HepG2 (cell line): ENCODE measurements at regions not wholly inside any gene's neighbourhood (a gene's known extent, or its start where the extent isn't known, plus 50 kb on each side); places are given as distances from the start of the nearest gene placed in this dataset.
"Not testable (repeated sequence)": the region's sequence is repeated elsewhere in the genome, so short reads cannot be mapped to it uniquely, and the experiment has no call there.

Experiments
- ATAC-seq: fragments of 200-7000 bp; cut with Tn5 transposase; 3 replicates; pipeline ENCODE4 v1.9.1; 2020; ENCODE audit warnings: mild to moderate bottlenecking, moderate library complexity
- BruUV-seq: library from RNA; stranded (reverse); fragments of 400-500 nt; replicated peaks from 2 replicates; lab custom pipeline; 2021; lab: Mats Ljungman, UMichigan
- CTCF ChIA-PET: fragments of 300-600 bp; formaldehyde crosslinking; extraction: SDS; loops from one replicate; lab custom pipeline; 2021; ENCODE audit warnings: low total read pairs, inconsistent platforms, low intra/inter-chr PET ratio; lab: Yijun Ruan, JAX
- POLR2A ChIA-PET: fragments of 350-600 bp; sonication (Branson Sonifier 250); formaldehyde crosslinking; loops from one replicate; lab custom pipeline; 2020; ENCODE audit warnings: antibody characterized with exemption, inconsistent platforms; lab: Yijun Ruan, JAX
- DNase-seq: peaks from one replicate; pipeline ENCODE4 v3.0.0-alpha.2; 2015; ENCODE audit warnings: low spot score
- FAIRE-seq: peaks from 3 replicates; lab custom pipeline; 2011; peaks lifted over from hg19 to GRCh38; lab: Jason Lieb, UNC
- H2AFZ ChIP-seq: one replicate; pipeline ENCODE4 v1.6.1; 2011; ENCODE audit warnings: low read length, inconsistent platforms
- H3K27ac ChIP-seq: fragments of 300-600 bp; 3 replicates; pipeline ENCODE4 v1.8.0; 2011; ENCODE audit warnings: mixed run types, mild to moderate bottlenecking, mixed read lengths, low read length, inconsistent platforms; ENCODE audit not compliant: insufficient read depth; ENCODE audit errors: extremely low read length
- H3K27me3 ChIP-seq, 2 experiments: fragments of 200-600 bp in 1 of 2; 2 replicates in 1 of 2; 3 replicates in 1 of 2; pipeline versions ENCODE4 v1.6.0 to v1.8.0; 2011; ENCODE audit warnings: low read length in 2 of 2, mild to moderate bottlenecking in 2 of 2, moderate library complexity in 2 of 2, inconsistent platforms in 1 of 2; ENCODE audit not compliant: insufficient read depth in 2 of 2, control insufficient read depth in 1 of 2
- H3K36me3 ChIP-seq, 2 experiments: fragments of 200-600 bp in 1 of 2; replicated peaks in 1 of 2; 2 replicates in 1 of 2; 3 replicates in 1 of 2; pipeline versions ENCODE4 v1.5.1 to v1.8.0; 2011; ENCODE audit warnings: low read length in 2 of 2, inconsistent platforms in 1 of 2; ENCODE audit not compliant: insufficient read depth in 2 of 2, control insufficient read depth in 1 of 2
- H3K4me1 ChIP-seq: 2 replicates; pipeline ENCODE4 v1.5.1; 2012; ENCODE audit warnings: low read length, inconsistent platforms; ENCODE audit not compliant: insufficient read depth
- H3K4me2 ChIP-seq: 2 replicates; pipeline ENCODE4 v1.6.0; 2011; ENCODE audit warnings: low read depth, low read length, inconsistent platforms
- H3K4me3 ChIP-seq, 3 experiments: fragments of 200-600 bp in 1 of 3; sonication (generic), shearing (Covaris generic) in 1 of 3; replicated peaks in 1 of 3; 2 replicates each; pipeline ENCODE4 v1.5.1; 2011 to 2016; ENCODE audit warnings: low read length in 3 of 3, inconsistent platforms in 2 of 3, low read depth in 2 of 3, mild to moderate bottlenecking in 2 of 3, control low read depth in 1 of 3, mixed read lengths in 1 of 3; ENCODE audit not compliant: insufficient read depth in 1 of 3
- H3K79me2 ChIP-seq: one replicate; pipeline ENCODE4 v1.6.1; 2011; ENCODE audit warnings: low read length, inconsistent platforms; ENCODE audit not compliant: insufficient read depth
- H3K9ac ChIP-seq: 2 replicates; pipeline ENCODE4 v1.6.0; 2011; ENCODE audit warnings: mild to moderate bottlenecking, low read depth, low read length, inconsistent platforms; ENCODE audit not compliant: insufficient read depth
- H3K9me3 ChIP-seq: 2 replicates; pipeline ENCODE4 v1.5.1; 2012; ENCODE audit warnings: mild to moderate bottlenecking, low read length
- H4K20me1 ChIP-seq: 2 replicates; pipeline ENCODE4 v1.6.0; 2011; ENCODE audit warnings: inconsistent platforms, mild to moderate bottlenecking, low read length, moderate library complexity; ENCODE audit not compliant: insufficient read depth
- ARID2 ChIP-seq: sonication (generic); formaldehyde crosslinking; IDR thresholded peaks from 2 replicates; pipeline ENCODE4 v1.8.1; 2022; ENCODE audit warnings: mild to moderate bottlenecking, missing genetic modification reagents, borderline replicate concordance
- CERS6 ChIP-seq: sonication (generic); formaldehyde crosslinking; IDR thresholded peaks from 2 replicates; pipeline ENCODE4 v1.5.0; 2020; ENCODE audit warnings: missing genetic modification reagents
- EHMT2 ChIP-seq: fragments of 200-600 bp; sonication (generic); IDR thresholded peaks from 2 replicates; pipeline ENCODE4 v1.7.0; 2017; ENCODE audit warnings: antibody characterized with exemption, low read depth, low read length, borderline replicate concordance
- XRCC5 ChIP-seq: fragments of 200-400 bp; formaldehyde crosslinking; optimal IDR thresholded peaks from 2 replicates; pipeline ENCODE3; 2017; ENCODE audit warnings: mild to moderate bottlenecking, low read length
- ZNF7 ChIP-seq: IDR thresholded peaks from 2 replicates; pipeline ENCODE4 v1.6.1; 2016; ENCODE audit warnings: missing biosample characterization, missing genetic modification reagents
- ZNF704 ChIP-seq: sonication (generic); formaldehyde crosslinking; IDR thresholded peaks from 2 replicates; pipeline ENCODE4 v1.8.1; 2023; ENCODE audit warnings: mild to moderate bottlenecking, inconsistent platforms, moderate library complexity, missing genetic modification reagents, borderline replicate concordance
- WGBS: methylation state at CpG from one replicate; pipeline ENCODE4 v1.1.6; 2017; ENCODE audit warnings: low lambda C conversion rate; 5-methylcytosine and 5-hydroxymethylcytosine counted together
- in situ Hi-C: cut with HindIII; loops from 2 replicates; pipeline ENCODE4 v1.10.0; 2017; ENCODE audit warnings: low pct_unique_long_range_greater_than_20kb; ENCODE audit not compliant: extremely low pct_ligation_motif_present
- intact Hi-C: fragments of 100-400 bp; cut with micrococcal nuclease; formaldehyde crosslinking; loops from one replicate; pipeline ENCODE4 v1.10.0; 2022; ENCODE audit not compliant: unreplicated experiment

GRCh38 chr19:21622920-21623319 is 117.5 kb downstream of the ZNF429 start (continued):
- TF ChIP-seq ZNF7 (CRISPR knock-in tag) = no peak

- intact Hi-C loops (no loop called here), in situ Hi-C loops (no loop called here)
- no peak for ATAC-seq
- ChIA-PET POLR2A (no interaction called here), CTCF (no interaction called here)
- no peaks in the 10 kb centered on the region for H3K27me3 ChIP-seq
- H3K36me3 ChIP-seq = no peaks in the 10 kb centered on the region
- no peak overlapping the region for H3K9ac ChIP-seq
- no peak overlapping the region for H3K4me3 ChIP-seq
- no peak for FAIRE-seq
- H3K27ac ChIP-seq = no peak overlapping the region
- H3K4me2 ChIP-seq = no peak overlapping the region
- 18% methylated on average over 4 of the region's 6 CpGs for WGBS
- no peak overlapping the region for H2AFZ ChIP-seq
- TF ChIP-seq ZNF704 (CRISPR knock-in tag) (no peak), CERS6 (no peak), XRCC5 (no peak)
- no peaks in the 10 kb centered on the region for H4K20me1 ChIP-seq
- H3K4me1 ChIP-seq = no peaks in the 10 kb centered on the region
- no peak for DNase-seq
- H3K79me2 ChIP-seq = no peaks in the 10 kb centered on the region
- no TSS peak for BruUV-seq
- peaks cover 66% of the 10 kb centered on the region for H3K9me3 ChIP-seq
These were observed 116.3 kb downstream of the ZNF429 start for GRCh38 chr19:21621671-21622070.

- no peaks in the 10 kb centered on the region for H3K4me1 ChIP-seq
- no peak for FAIRE-seq
- no peaks in the 10 kb centered on the region for H3K27me3 ChIP-seq
- ChIA-PET CTCF (no interaction called here), POLR2A (no interaction called here)
- no peak for DNase-seq
- no peak for ATAC-seq
- TF ChIP-seq EHMT2 (no peak), ARID2 (CRISPR knock-in tag) (no peak), ZNF7 (CRISPR knock-in tag) (no peak)
- H2AFZ ChIP-seq = no peak overlapping the region
- H3K4me2 ChIP-seq = no peak overlapping the region
- no peaks in the 10 kb centered on the region for H4K20me1 ChIP-seq
- H3K36me3 ChIP-seq = no peaks in the 10 kb centered on the region
- H3K9me3 ChIP-seq = peaks cover 49% of the 10 kb centered on the region
- no peaks in the 10 kb centered on the region for H3K79me2 ChIP-seq
- H3K27ac ChIP-seq = no peak overlapping the region
- 7% methylated on average over 3 of the region's 4 CpGs for WGBS
- intact Hi-C loops (no loop called here), in situ Hi-C loops (no loop called here)
- no peak overlapping the region for H3K9ac ChIP-seq
- BruUV-seq = no TSS peak
- H3K4me3 ChIP-seq = no peak overlapping the region
These were observed 112.4 kb downstream of the ZNF429 start for GRCh38 chr19:21617740-21618339.

GRCh38 chr19:21614776-21615175 is 109.4 kb downstream of the ZNF429 start:
- BruUV-seq, H3K27ac ChIP-seq, ATAC-seq, in situ Hi-C loops, H3K4me2 ChIP-seq, DNase-seq, POLR2A ChIA-PET, H3K79me2 ChIP-seq, H3K27me3 ChIP-seq, H2AFZ ChIP-seq, CTCF ChIA-PET, H3K36me3 ChIP-seq, intact Hi-C loops, FAIRE-seq, H4K20me1 ChIP-seq, H3K9ac ChIP-seq, H3K4me1 ChIP-seq, H3K4me3 ChIP-seq: not testable (repeated sequence)
- H3K9me3 ChIP-seq = peaks cover 42% of the 10 kb centered on the region
- 60% methylated on average over 19 of the region's 19 CpGs for WGBS
